GM23338 (cell line): ENCODE measurements at regions not wholly inside any gene's neighbourhood (a gene's known extent, or its start where the extent isn't known, plus 50 kb on each side); places are given as distances from the start of the nearest gene placed in this dataset.
A peak's percentile ranks its signal among the peaks of the same experiment; 100 is the strongest.

ENCODE experiments used
- ATAC-seq: fragments of 200-7000 bp; cut with Tn5 transposase; 3 replicates; pipeline ENCODE4 v1.9.1; 2020
- DNase-seq: peaks from one replicate; pipeline ENCODE4 v3.0.0-alpha.2; 2015; ENCODE audit warnings: low spot score
- H2AFZ ChIP-seq: fragments of 200-600 bp; sonication (generic); 2 replicates; pipeline ENCODE4 v1.8.0; 2016; ENCODE audit warnings: antibody characterized with exemption, mild to moderate bottlenecking, moderate library complexity
- H3F3A ChIP-seq: fragments of 200-600 bp; sonication (generic); replicated peaks from 2 replicates; pipeline ENCODE4 v1.8.0; 2017; ENCODE audit warnings: antibody characterized with exemption, mixed run types, low read depth
- H3K27ac ChIP-seq: fragments of 200-600 bp; sonication (generic); 2 replicates; pipeline ENCODE4 v1.6.1; 2016; ENCODE audit warnings: low read depth
- H3K27me3 ChIP-seq: fragments of 200-600 bp; sonication (generic); 2 replicates; pipeline ENCODE4 v1.8.0; 2016; ENCODE audit warnings: mild to moderate bottlenecking, mixed run types, moderate library complexity; ENCODE audit not compliant: insufficient read depth
- H3K36me3 ChIP-seq: fragments of 200-600 bp; sonication (generic); 2 replicates; pipeline ENCODE4 v1.8.0; 2016; ENCODE audit warnings: mild to moderate bottlenecking; ENCODE audit not compliant: insufficient read depth
- H3K4me1 ChIP-seq: fragments of 200-600 bp; sonication (generic); 2 replicates; pipeline ENCODE4 v1.8.0; 2016; ENCODE audit warnings: mild to moderate bottlenecking, moderate library complexity; ENCODE audit not compliant: insufficient read depth
- H3K4me2 ChIP-seq: fragments of 200-600 bp; sonication (generic); 2 replicates; pipeline ENCODE4 v1.7.1; 2017; ENCODE audit warnings: mixed run types
- H3K4me3 ChIP-seq: fragments of 200-600 bp; sonication (generic); 2 replicates; pipeline ENCODE4 v1.6.1; 2016; ENCODE audit warnings: mixed run types
- H3K79me2 ChIP-seq: fragments of 200-600 bp; sonication (generic); replicated peaks from 2 replicates; pipeline ENCODE4 v1.8.0; 2017; ENCODE audit warnings: mild to moderate bottlenecking; ENCODE audit not compliant: insufficient read depth
- H3K9me2 ChIP-seq: fragments of 200-600 bp; sonication (generic); 2 replicates; pipeline ENCODE4 v1.8.0; 2017; ENCODE audit not compliant: insufficient read depth
- H4K20me1 ChIP-seq: fragments of 200-600 bp; sonication (generic); replicated peaks from 2 replicates; pipeline ENCODE4 v1.8.0; 2017; ENCODE audit warnings: mild to moderate bottlenecking; ENCODE audit not compliant: insufficient read depth
- H3K27ac Mint-ChIP-seq: 2 replicates; pipeline ENCODE4 v1.8.0; 2020; ENCODE audit warnings: inconsistent platforms, mild to moderate bottlenecking, moderate library complexity, mixed read lengths
- H3K27me3 Mint-ChIP-seq: 3 replicates; pipeline ENCODE4 v1.8.0; 2022; ENCODE audit warnings: low read depth, mild to moderate bottlenecking, moderate library complexity, mixed read lengths, inconsistent platforms; ENCODE audit not compliant: insufficient read depth, poor library complexity
- H3K36me3 Mint-ChIP-seq: 3 replicates; pipeline ENCODE4 v1.8.0; 2021; ENCODE audit warnings: low read depth, mild to moderate bottlenecking, inconsistent platforms, moderate library complexity, mixed read lengths
- H3K4me1 Mint-ChIP-seq: 3 replicates; pipeline ENCODE4 v1.8.0; 2020; ENCODE audit warnings: mild to moderate bottlenecking, inconsistent platforms, mixed read lengths
- H3K4me3 Mint-ChIP-seq: 3 replicates; pipeline ENCODE4 v1.8.0; 2021; ENCODE audit warnings: moderate library complexity, mild to moderate bottlenecking, inconsistent platforms, mixed read lengths
- H3K9me3 Mint-ChIP-seq: 3 replicates; pipeline ENCODE4 v1.8.0; 2020; ENCODE audit warnings: moderate library complexity, mild to moderate bottlenecking, inconsistent platforms, mixed read lengths
- CREB1 ChIP-seq: fragments of 250-450 bp; sonication (Bioruptor Pico); IDR thresholded peaks from 2 replicates; pipeline ENCODE4 v1.5.0; 2020; ENCODE audit warnings: low read depth, mild to moderate bottlenecking, moderate library complexity
- CTCF ChIP-seq, 2 experiments: fragments of 200-600 bp in 1 of 2; sonication (generic) in 1 of 2; conservative IDR thresholded peaks; 2 replicates each; pipeline versions ENCODE4 v1.5.1 to v1.6.1; 2016 to 2017; ENCODE audit warnings: antibody characterized with exemption in 2 of 2, low read depth in 2 of 2, mild to moderate bottlenecking in 2 of 2, moderate library complexity in 1 of 2
- ETS1 ChIP-seq: IDR thresholded peaks from 2 replicates; pipeline ENCODE4 v1.6.1; 2016; ENCODE audit warnings: antibody characterized with exemption
- EZH2 ChIP-seq: fragments of 200-600 bp; sonication (generic); IDR thresholded peaks from one replicate; pipeline ENCODE4 v1.8.0; 2017; ENCODE audit warnings: antibody characterized with exemption, mild to moderate bottlenecking, low read depth; ENCODE audit not compliant: unreplicated experiment
- EZH2phosphoT487 ChIP-seq: fragments of 200-600 bp; sonication (generic); IDR thresholded peaks from one replicate; pipeline ENCODE4 v1.8.1; 2018; ENCODE audit warnings: antibody characterized with exemption; ENCODE audit not compliant: unreplicated experiment
- JUNB ChIP-seq: IDR thresholded peaks from one replicate; pipeline ENCODE4 v1.6.1; 2016; ENCODE audit warnings: antibody characterized with exemption; ENCODE audit not compliant: unreplicated experiment
- NANOG ChIP-seq: IDR thresholded peaks from 2 replicates; pipeline ENCODE4 v1.6.1; 2016; ENCODE audit warnings: antibody characterized with exemption, borderline replicate concordance
- POLR2AphosphoS5 ChIP-seq: IDR thresholded peaks from 2 replicates; pipeline ENCODE4 v1.6.1; 2016; ENCODE audit warnings: antibody characterized with exemption, low read depth
- STAT1 ChIP-seq: IDR thresholded peaks from one replicate; pipeline ENCODE4 v1.6.1; 2016; ENCODE audit warnings: antibody characterized with exemption; ENCODE audit not compliant: unreplicated experiment
- ZNF114 ChIP-seq: fragments of 250-450 bp; sonication (Bioruptor Pico); IDR thresholded peaks from 2 replicates; pipeline ENCODE4 v1.5.0; 2020; ENCODE audit warnings: mild to moderate bottlenecking, moderate library complexity
- ZNF331 ChIP-seq: fragments of 250-450 bp; sonication (Bioruptor Pico); IDR thresholded peaks from 2 replicates; pipeline ENCODE4 v1.5.0; 2020; ENCODE audit warnings: low read depth, mild to moderate bottlenecking, moderate library complexity
- ZNF462 ChIP-seq: fragments of 250-450 bp; sonication (Bioruptor Pico); IDR thresholded peaks from 2 replicates; pipeline ENCODE4 v1.5.0; 2020; ENCODE audit warnings: mild to moderate bottlenecking, moderate library complexity

- no peak for TF ChIP-seq ZNF462 (CRISPR knock-in tag)
Observed at GRCh38 chr18:46322411-46322891, 218.3 kb downstream of the HAUS1 start (continued).

DNA sequence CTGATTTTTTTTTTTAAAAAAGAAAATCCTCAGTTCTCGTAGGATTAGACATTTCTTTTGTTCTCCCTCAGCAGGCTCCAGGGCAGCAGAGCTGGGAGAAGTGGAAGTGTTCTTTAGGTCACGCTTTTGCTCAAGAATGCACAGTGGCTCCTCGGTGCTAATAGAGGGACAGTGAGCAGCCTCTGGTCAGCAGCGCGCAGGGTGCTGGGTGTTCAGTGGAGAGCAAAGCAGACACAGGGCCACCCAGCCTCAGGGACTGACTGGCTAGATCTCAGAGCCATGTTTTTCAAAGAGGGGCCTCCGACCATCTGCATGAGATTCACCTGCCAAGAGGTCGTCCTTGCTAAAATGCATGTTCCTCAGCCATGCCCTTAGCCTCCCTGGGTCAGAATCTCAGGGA is 218.8 kb downstream of the HAUS1 start:
- no peaks in the 10 kb centered on the region for H3K9me3 Mint-ChIP-seq
- TF ChIP-seq STAT1 (no peak), EZH2phosphoT487 (no peak), POLR2AphosphoS5 (no peak), CTCF (conservative IDR thresholded peaks at IDR 0.05; ENCODE audit: low read depth in 2 of 2) (no peak), ETS1 (no peak), EZH2 (no peak), JUNB (no peak), CREB1 (no peak), ZNF114 (CRISPR knock-in tag) (no peak), NANOG (no peak), ZNF331 (CRISPR knock-in tag) (no peak)

More for the DNA sequence above, 218.8 kb downstream of the HAUS1 start:
- no peak overlapping the region for H3K27ac Mint-ChIP-seq
- peaks cover 2% of the 10 kb centered on the region for H3K27me3 Mint-ChIP-seq
- H2AFZ ChIP-seq, result peak overlapping the region; percentile 24
- H4K20me1 ChIP-seq, result no peaks in the 10 kb centered on the region
- H3K4me1 ChIP-seq, result peaks cover 19% of the 10 kb centered on the region
- no peak overlapping the region for H3K27ac ChIP-seq
- peak; percentile 12 for ATAC-seq
- peaks cover 7% of the 10 kb centered on the region; the same call in 1 of the 2 replicates for H3K9me2 ChIP-seq
- no peaks in the 10 kb centered on the region for H3F3A ChIP-seq
- no peaks in the 10 kb centered on the region for H3K36me3 Mint-ChIP-seq
- no peaks in the 10 kb centered on the region for H3K36me3 ChIP-seq
- DNase-seq, result no peak
- H3K4me1 Mint-ChIP-seq, result peaks cover 35% of the 10 kb centered on the region
- no peak overlapping the region for H3K4me2 ChIP-seq
- H3K27me3 ChIP-seq, result no peaks in the 10 kb centered on the region
- H3K79me2 ChIP-seq, result no peaks in the 10 kb centered on the region
- H3K4me3 ChIP-seq, result no peak overlapping the region
- H3K4me3 Mint-ChIP-seq, result no peak overlapping the region
